HEK293 (cell line): ENCODE measurements at regions not wholly inside any gene's neighbourhood (a gene's known extent, or its start where the extent isn't known, plus 50 kb on each side); places are given as distances from the start of the nearest gene placed in this dataset.
A peak's percentile ranks its signal among the peaks of the same experiment; 100 is the strongest.

Source experiments
- CTCF ChIA-PET: fragments of 350-600 bp; formaldehyde crosslinking; extraction: SDS; loops from one replicate; lab custom pipeline; 2021; ENCODE audit warnings: antibody characterized with exemption; lab: Yijun Ruan, JAX
- POLR2A ChIA-PET: fragments of 300-600 bp; formaldehyde crosslinking; extraction: SDS; loops from one replicate; lab custom pipeline; 2020; ENCODE audit warnings: antibody characterized with exemption, inconsistent platforms; lab: Yijun Ruan, JAX
- H3K27ac ChIP-seq: fragments of 200-500 bp; sonication (Bioruptor generic); 2 replicates; pipeline ENCODE4 v1.5.1; 2014; ENCODE audit warnings: low read depth, low read length, control low read depth, inconsistent platforms; ENCODE audit errors: extremely low read depth
- H3K36me3 ChIP-seq, 2 experiments: fragments of 200-500 bp in 1 of 2; sonication (Bioruptor generic) in 1 of 2; 1 replicate in 1 of 2; 2 replicates in 1 of 2; pipeline ENCODE4 v1.5.1; 2014 to 2017; ENCODE audit warnings: inconsistent platforms in 2 of 2, low read length in 2 of 2; ENCODE audit not compliant: control insufficient read depth in 2 of 2, insufficient read depth in 1 of 2
- H3K4me1 ChIP-seq: fragments of 200-500 bp; sonication (Bioruptor generic); 2 replicates; pipeline ENCODE4 v1.5.1; 2014; ENCODE audit warnings: mild to moderate bottlenecking, low read length, inconsistent platforms; ENCODE audit not compliant: control insufficient read depth, insufficient read depth
- H3K4me3 ChIP-seq: 2 replicates; pipeline ENCODE4 v1.5.1; 2011; ENCODE audit warnings: low read depth, mild to moderate bottlenecking, control low read depth, low read length, moderate library complexity
- H3K9me3 ChIP-seq: fragments of 200-500 bp; sonication (Bioruptor generic); 2 replicates; pipeline ENCODE4 v1.5.1; 2014; ENCODE audit warnings: low read depth, low read length, inconsistent platforms; ENCODE audit not compliant: control insufficient read depth, insufficient read depth
- BCL11A ChIP-seq: fragments of 450-650 bp; formaldehyde crosslinking; IDR thresholded peaks from 2 replicates; pipeline ENCODE4 v1.5.1; 2016; ENCODE audit warnings: low read depth, missing biosample characterization, missing genetic modification characterization
- EGR2 ChIP-seq: fragments of 450-650 bp; formaldehyde crosslinking; IDR thresholded peaks from 2 replicates; pipeline ENCODE4 v1.5.1; 2016; ENCODE audit warnings: low read depth, missing biosample characterization, missing genetic modification characterization
- GLIS2 ChIP-seq: fragments of 450-650 bp; formaldehyde crosslinking; IDR thresholded peaks from 2 replicates; pipeline ENCODE4 v1.5.1; 2016; ENCODE audit warnings: missing biosample characterization, missing genetic modification characterization
- KLF10 ChIP-seq: fragments of 450-650 bp; IDR thresholded peaks from 2 replicates; pipeline ENCODE4 v1.5.1; 2018; ENCODE audit warnings: missing biosample characterization, mild to moderate bottlenecking, missing genetic modification characterization
- KLF8 ChIP-seq: fragments of 450-650 bp; formaldehyde crosslinking; IDR thresholded peaks from 2 replicates; pipeline ENCODE4 v1.5.1; 2016; ENCODE audit warnings: missing biosample characterization, missing genetic modification characterization
- WT1 ChIP-seq: fragments of 450-650 bp; formaldehyde crosslinking; IDR thresholded peaks from 2 replicates; pipeline ENCODE4 v1.5.1; 2016; ENCODE audit warnings: missing biosample characterization, missing genetic modification characterization
- ZBTB17 ChIP-seq: fragments of 450-650 bp; formaldehyde crosslinking; IDR thresholded peaks from 2 replicates; pipeline ENCODE4 v1.5.1; 2016; ENCODE audit warnings: missing biosample characterization, missing genetic modification characterization
- ZBTB21 ChIP-seq: fragments of 450-650 bp; formaldehyde crosslinking; IDR thresholded peaks from 2 replicates; pipeline ENCODE4 v1.5.1; 2017; ENCODE audit warnings: missing biosample characterization, missing genetic modification characterization
- ZEB2 ChIP-seq: fragments of 450-650 bp; formaldehyde crosslinking; IDR thresholded peaks from 2 replicates; pipeline ENCODE4 v1.5.1; 2016; ENCODE audit warnings: missing biosample characterization, missing genetic modification characterization
- ZFHX2 ChIP-seq: fragments of 450-650 bp; formaldehyde crosslinking; conservative IDR thresholded peaks from 2 replicates; pipeline ENCODE4 v1.5.1; 2016; ENCODE audit warnings: missing biosample characterization, missing genetic modification characterization
- ZIC2 ChIP-seq: fragments of 450-650 bp; formaldehyde crosslinking; IDR thresholded peaks from 2 replicates; pipeline ENCODE4 v1.5.1; 2016; ENCODE audit warnings: missing biosample characterization, missing genetic modification characterization
- ZNF169 ChIP-seq: fragments of 450-650 bp; formaldehyde crosslinking; IDR thresholded peaks from 2 replicates; pipeline ENCODE4 v1.5.1; 2016; ENCODE audit warnings: missing biosample characterization, missing genetic modification characterization
- ZNF19 ChIP-seq: fragments of 450-650 bp; formaldehyde crosslinking; IDR thresholded peaks from 2 replicates; pipeline ENCODE4; 2016; ENCODE audit warnings: missing biosample characterization, missing genetic modification characterization, low read depth
- ZNF211 ChIP-seq: fragments of 450-650 bp; formaldehyde crosslinking; IDR thresholded peaks from 2 replicates; pipeline ENCODE4 v1.5.1; 2016; ENCODE audit warnings: low read depth, missing biosample characterization, missing genetic modification characterization
- ZNF239 ChIP-seq: fragments of 450-650 bp; formaldehyde crosslinking; IDR thresholded peaks from 2 replicates; pipeline ENCODE4 v1.5.1; 2016; ENCODE audit warnings: missing biosample characterization, missing genetic modification characterization
- ZNF24 ChIP-seq: fragments of 450-650 bp; formaldehyde crosslinking; IDR thresholded peaks from 2 replicates; pipeline ENCODE4 v1.5.1; 2016; ENCODE audit warnings: missing biosample characterization, missing genetic modification characterization
- ZNF248 ChIP-seq: fragments of 450-650 bp; formaldehyde crosslinking; IDR thresholded peaks from 2 replicates; pipeline ENCODE4 v1.5.1; 2017; ENCODE audit warnings: missing biosample characterization, missing genetic modification characterization
- ZNF341 ChIP-seq: fragments of 450-650 bp; formaldehyde crosslinking; IDR thresholded peaks from 2 replicates; pipeline ENCODE4; 2016; ENCODE audit warnings: low read depth, missing biosample characterization, missing genetic modification characterization
- ZNF366 ChIP-seq: fragments of 450-650 bp; formaldehyde crosslinking; conservative IDR thresholded peaks from 2 replicates; pipeline ENCODE4 v1.5.1; 2016; ENCODE audit warnings: missing biosample characterization, missing genetic modification characterization
- ZNF514 ChIP-seq: fragments of 450-650 bp; formaldehyde crosslinking; IDR thresholded peaks from 2 replicates; pipeline ENCODE4 v1.5.1; 2016; ENCODE audit warnings: missing biosample characterization, missing genetic modification characterization
- ZNF530 ChIP-seq: fragments of 450-650 bp; formaldehyde crosslinking; IDR thresholded peaks from 2 replicates; pipeline ENCODE4 v1.5.1; 2016; ENCODE audit warnings: low read depth, missing biosample characterization, missing genetic modification characterization
- ZNF571 ChIP-seq: fragments of 450-650 bp; formaldehyde crosslinking; IDR thresholded peaks from 2 replicates; pipeline ENCODE4 v1.5.0; 2017; ENCODE audit warnings: missing biosample characterization, missing genetic modification characterization
- ZNF600 ChIP-seq: fragments of 450-650 bp; formaldehyde crosslinking; IDR thresholded peaks from 2 replicates; pipeline ENCODE4 v1.5.1; 2016; ENCODE audit warnings: missing biosample characterization, missing genetic modification characterization
- ZNF658 ChIP-seq: fragments of 450-650 bp; formaldehyde crosslinking; IDR thresholded peaks from 2 replicates; pipeline ENCODE4; 2016; ENCODE audit warnings: missing biosample characterization, missing genetic modification characterization
- ZNF701 ChIP-seq: fragments of 450-650 bp; formaldehyde crosslinking; IDR thresholded peaks from 2 replicates; pipeline ENCODE4 v1.5.1; 2016; ENCODE audit warnings: missing biosample characterization, missing genetic modification characterization
- ZNF792 ChIP-seq: fragments of 450-650 bp; formaldehyde crosslinking; IDR thresholded peaks from 2 replicates; pipeline ENCODE4 v1.5.1; 2016; ENCODE audit warnings: missing biosample characterization, missing genetic modification characterization
- TF ChIP-seq, protein P1 (sequence below): fragments of 450-650 bp; formaldehyde crosslinking; IDR thresholded peaks from 2 replicates; pipeline ENCODE4 v1.5.1; 2016; ENCODE audit warnings: missing biosample characterization, missing genetic modification characterization
- TF ChIP-seq, protein P2 (sequence below): fragments of 450-650 bp; formaldehyde crosslinking; IDR thresholded peaks from 2 replicates; pipeline ENCODE4 v1.5.1; 2017; ENCODE audit warnings: missing biosample characterization, missing genetic modification characterization
- TF ChIP-seq, protein P3 (sequence below): fragments of 450-650 bp; formaldehyde crosslinking; IDR thresholded peaks from 2 replicates; pipeline ENCODE4 v1.5.1; 2016; ENCODE audit warnings: missing biosample characterization, missing genetic modification characterization

DNA sequence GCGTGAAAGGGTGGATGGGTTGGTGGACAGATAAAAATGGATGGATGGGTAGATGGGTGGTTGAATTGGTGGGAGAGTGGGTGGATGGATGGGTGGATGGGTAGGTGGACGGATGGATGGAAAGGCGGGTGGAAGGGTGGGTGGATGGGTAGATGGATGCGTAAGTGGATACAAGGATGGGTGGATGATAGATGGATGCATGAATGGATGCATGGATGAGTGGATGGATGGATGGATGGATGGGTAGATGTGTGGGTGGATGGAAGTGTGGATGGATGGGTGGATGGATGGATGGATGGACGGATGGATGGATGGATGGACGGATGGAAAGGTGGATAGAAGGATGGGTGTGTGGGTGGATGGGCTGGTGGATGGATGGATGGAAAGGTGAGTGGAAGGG lies 77.0 kb upstream of the GRK3 start:
- no peaks in the 10 kb centered on the region for H3K9me3 ChIP-seq
- CTCF ChIA-PET = interaction anchor here (0.6 to 1.3 kb wide), 2 partner anchors 12 to 285 kb away, joined by 3 to 4 read pairs; no protein-coding TSS in a partner anchor
- TF ChIP-seq ZBTB21 (tag by site-specific recombination) = no peak
- TF ChIP-seq ZNF366 = peak; percentile 99
- TF ChIP-seq, protein P1, sequence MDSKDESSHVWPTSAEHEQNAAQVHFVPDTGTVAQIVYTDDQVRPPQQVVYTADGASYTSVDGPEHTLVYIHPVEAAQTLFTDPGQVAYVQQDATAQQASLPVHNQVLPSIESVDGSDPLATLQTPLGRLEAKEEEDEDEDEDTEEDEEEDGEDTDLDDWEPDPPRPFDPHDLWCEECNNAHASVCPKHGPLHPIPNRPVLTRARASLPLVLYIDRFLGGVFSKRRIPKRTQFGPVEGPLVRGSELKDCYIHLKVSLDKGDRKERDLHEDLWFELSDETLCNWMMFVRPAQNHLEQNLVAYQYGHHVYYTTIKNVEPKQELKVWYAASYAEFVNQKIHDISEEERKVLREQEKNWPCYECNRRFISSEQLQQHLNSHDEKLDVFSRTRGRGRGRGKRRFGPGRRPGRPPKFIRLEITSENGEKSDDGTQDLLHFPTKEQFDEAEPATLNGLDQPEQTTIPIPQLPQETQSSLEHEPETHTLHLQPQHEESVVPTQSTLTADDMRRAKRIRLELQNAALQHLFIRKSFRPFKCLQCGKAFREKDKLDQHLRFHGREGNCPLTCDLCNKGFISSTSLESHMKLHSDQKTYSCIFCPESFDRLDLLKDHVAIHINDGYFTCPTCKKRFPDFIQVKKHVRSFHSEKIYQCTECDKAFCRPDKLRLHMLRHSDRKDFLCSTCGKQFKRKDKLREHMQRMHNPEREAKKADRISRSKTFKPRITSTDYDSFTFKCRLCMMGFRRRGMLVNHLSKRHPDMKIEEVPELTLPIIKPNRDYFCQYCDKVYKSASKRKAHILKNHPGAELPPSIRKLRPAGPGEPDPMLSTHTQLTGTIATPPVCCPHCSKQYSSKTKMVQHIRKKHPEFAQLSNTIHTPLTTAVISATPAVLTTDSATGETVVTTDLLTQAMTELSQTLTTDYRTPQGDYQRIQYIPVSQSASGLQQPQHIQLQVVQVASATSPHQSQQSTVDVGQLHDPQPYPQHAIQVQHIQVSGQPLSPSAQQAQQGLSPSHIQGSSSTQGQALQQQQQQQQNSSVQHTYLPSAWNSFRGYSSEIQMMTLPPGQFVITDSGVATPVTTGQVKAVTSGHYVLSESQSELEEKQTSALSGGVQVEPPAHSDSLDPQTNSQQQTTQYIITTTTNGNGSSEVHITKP = no peak
- TF ChIP-seq ZIC2 (tag by site-specific recombination) = no peak
- TF ChIP-seq ZNF19 = no peak
- TF ChIP-seq BCL11A (tag by site-specific recombination) = no peak
- 0 out of 2 replicates have a peak, but pooled peaks have one; percentile 40 for TF ChIP-seq ZNF169 (tag by site-specific recombination)
- TF ChIP-seq, protein P2, sequence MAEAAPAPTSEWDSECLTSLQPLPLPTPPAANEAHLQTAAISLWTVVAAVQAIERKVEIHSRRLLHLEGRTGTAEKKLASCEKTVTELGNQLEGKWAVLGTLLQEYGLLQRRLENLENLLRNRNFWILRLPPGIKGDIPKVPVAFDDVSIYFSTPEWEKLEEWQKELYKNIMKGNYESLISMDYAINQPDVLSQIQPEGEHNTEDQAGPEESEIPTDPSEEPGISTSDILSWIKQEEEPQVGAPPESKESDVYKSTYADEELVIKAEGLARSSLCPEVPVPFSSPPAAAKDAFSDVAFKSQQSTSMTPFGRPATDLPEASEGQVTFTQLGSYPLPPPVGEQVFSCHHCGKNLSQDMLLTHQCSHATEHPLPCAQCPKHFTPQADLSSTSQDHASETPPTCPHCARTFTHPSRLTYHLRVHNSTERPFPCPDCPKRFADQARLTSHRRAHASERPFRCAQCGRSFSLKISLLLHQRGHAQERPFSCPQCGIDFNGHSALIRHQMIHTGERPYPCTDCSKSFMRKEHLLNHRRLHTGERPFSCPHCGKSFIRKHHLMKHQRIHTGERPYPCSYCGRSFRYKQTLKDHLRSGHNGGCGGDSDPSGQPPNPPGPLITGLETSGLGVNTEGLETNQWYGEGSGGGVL = 0 out of 2 replicates have a peak, but pooled peaks have one; percentile 2
- no peak for TF ChIP-seq ZNF514
- TF ChIP-seq EGR2 (tag by site-specific recombination) = peak; percentile 99
- no peak; the same call in 1 of the 2 replicates for TF ChIP-seq ZNF248
- peak; percentile 81 for TF ChIP-seq ZNF571 (tag by site-specific recombination)
- TF ChIP-seq ZNF701 (tag by site-specific recombination) = 0 out of 2 replicates have a peak, but pooled peaks have one; percentile 4
- TF ChIP-seq KLF10 = no peak
- TF ChIP-seq ZNF658 (tag by site-specific recombination) = peak; percentile 73; the same call in 1 of the 2 replicates
- TF ChIP-seq ZBTB17 = peak; percentile 92
- peak; percentile 9; the same call in 1 of the 2 replicates for TF ChIP-seq ZNF239 (tag by site-specific recombination)
- TF ChIP-seq ZEB2 = no peak
- TF ChIP-seq ZNF211 = peak; percentile 34; the same call in 1 of the 2 replicates
- TF ChIP-seq ZNF24 = no peak
- TF ChIP-seq KLF8 (tag by site-specific recombination) = no peak
- TF ChIP-seq, all 188 proteins: peak for 10
- POLR2A ChIA-PET = no interaction called here
- H3K4me1 ChIP-seq = peaks cover 11% of the 10 kb centered on the region; the same call in 1 of the 2 replicates
- H3K27ac ChIP-seq = no peak overlapping the region
- peaks cover 0 to 54% of the 10 kb centered on the region in 2 experiments; a peak in 2 of 3 replicates for H3K36me3 ChIP-seq
- no peak overlapping the region for H3K4me3 ChIP-seq

DNA sequence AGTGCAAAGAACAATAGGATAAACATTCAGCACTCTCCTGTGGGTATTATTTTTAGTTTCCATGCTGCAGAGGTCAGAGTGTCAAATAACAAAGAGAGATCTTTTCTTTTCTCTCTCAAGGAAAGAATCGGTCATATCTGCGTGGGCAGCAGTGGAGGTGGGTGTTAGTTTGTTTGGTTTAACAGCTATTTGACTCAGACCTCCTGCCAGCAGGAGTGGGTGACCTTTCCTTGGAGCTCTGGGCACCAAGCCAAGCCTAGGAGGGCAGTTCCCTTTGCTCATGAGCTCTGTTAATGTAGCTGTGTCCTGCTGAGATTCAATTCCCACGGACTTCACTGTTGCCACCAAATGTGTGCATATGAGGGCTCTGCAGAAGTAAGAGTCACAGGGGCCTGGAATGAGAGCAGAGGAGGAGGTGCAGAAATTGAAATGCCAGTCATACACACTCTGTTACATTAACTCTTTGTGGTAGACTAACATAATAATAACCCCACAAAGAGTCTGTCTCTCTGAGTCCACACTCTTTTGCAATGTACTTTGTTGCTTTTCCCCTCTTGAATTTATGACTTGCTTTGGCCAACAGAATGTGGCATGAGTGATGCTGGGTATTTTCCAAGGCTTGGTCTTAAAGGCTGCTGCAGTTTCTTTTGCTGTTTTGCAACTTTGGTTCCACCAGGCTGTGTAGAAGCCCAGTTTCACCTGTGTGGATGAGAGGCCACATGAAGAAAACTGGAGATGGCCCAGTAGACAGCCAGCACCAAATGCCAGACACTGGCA lies 76.0 kb upstream of the GRK3 start:
- H3K4me1 ChIP-seq = peaks cover 11% of the 10 kb centered on the region; the same call in 1 of the 2 replicates
- ChIA-PET POLR2A (interaction anchor here (0.6 kb wide), 1 partner anchor 75 kb away, joined by 4 read pairs; no protein-coding TSS in a partner anchor), CTCF (interaction anchor here (0.6 to 1.3 kb wide), 4 partner anchors 13 to 286 kb away, joined by 3 to 4 read pairs (median 3); no protein-coding TSS in a partner anchor)
- H3K36me3 ChIP-seq = peaks cover 0 to 45% of the 10 kb centered on the region in 2 experiments; a peak in 2 of 3 replicates
- H3K9me3 ChIP-seq = no peaks in the 10 kb centered on the region
- H3K4me3 ChIP-seq = no peak overlapping the region
- H3K27ac ChIP-seq = no peak overlapping the region; the same call in 1 of the 2 replicates
- no peak for TF ChIP-seq ZNF792 (tag by site-specific recombination)
- no peak for TF ChIP-seq WT1 (tag by site-specific recombination)
- peak; percentile 55 for TF ChIP-seq ZNF341 (tag by site-specific recombination)
- peak; percentile 98 for TF ChIP-seq ZFHX2 (tag by site-specific recombination)
- TF ChIP-seq GLIS2 = peak; percentile 51; the same call in 1 of the 2 replicates
- TF ChIP-seq ZNF600 (tag by site-specific recombination) = no peak
- TF ChIP-seq ZNF530 (tag by site-specific recombination) = no peak
- TF ChIP-seq, protein P3, sequence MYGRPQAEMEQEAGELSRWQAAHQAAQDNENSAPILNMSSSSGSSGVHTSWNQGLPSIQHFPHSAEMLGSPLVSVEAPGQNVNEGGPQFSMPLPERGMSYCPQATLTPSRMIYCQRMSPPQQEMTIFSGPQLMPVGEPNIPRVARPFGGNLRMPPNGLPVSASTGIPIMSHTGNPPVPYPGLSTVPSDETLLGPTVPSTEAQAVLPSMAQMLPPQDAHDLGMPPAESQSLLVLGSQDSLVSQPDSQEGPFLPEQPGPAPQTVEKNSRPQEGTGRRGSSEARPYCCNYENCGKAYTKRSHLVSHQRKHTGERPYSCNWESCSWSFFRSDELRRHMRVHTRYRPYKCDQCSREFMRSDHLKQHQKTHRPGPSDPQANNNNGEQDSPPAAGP = 0 out of 2 replicates have a peak, but pooled peaks have one; percentile 36
